Epidermal melanocyte (primary cell): ENCODE measurements at regions not wholly inside any gene's neighbourhood (a gene's known extent, or its start where the extent isn't known, plus 50 kb on each side); places are given as distances from the start of the nearest gene placed in this dataset.
A peak's percentile ranks its signal among the peaks of the same experiment; 100 is the strongest.

Experiments
- DNase-seq: peaks from one replicate; pipeline ENCODE4 v3.0.0; 2011; ENCODE audit warnings: low spot score; ENCODE audit not compliant: insufficient read length

DNA sequence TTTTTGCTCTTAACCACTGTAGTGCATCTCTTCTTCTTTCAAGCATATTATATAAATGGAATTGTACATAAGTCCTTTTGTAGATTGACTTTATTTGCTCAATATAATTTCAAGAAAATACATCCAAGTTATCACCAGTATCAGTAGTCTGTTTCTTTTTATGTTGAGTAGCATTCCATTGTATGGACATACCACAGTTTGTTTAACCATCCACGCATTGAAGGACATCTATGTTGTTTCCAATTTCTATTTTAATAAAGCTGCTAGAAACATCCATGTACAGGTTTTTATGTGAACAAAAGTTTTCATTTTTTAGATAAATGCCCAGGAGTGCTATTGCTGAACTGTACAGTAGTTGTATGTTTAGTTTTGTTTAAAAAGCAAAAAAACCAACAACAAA, 387.5 kb upstream of the SOX11 start:
- DNase-seq = no peak

DNA sequence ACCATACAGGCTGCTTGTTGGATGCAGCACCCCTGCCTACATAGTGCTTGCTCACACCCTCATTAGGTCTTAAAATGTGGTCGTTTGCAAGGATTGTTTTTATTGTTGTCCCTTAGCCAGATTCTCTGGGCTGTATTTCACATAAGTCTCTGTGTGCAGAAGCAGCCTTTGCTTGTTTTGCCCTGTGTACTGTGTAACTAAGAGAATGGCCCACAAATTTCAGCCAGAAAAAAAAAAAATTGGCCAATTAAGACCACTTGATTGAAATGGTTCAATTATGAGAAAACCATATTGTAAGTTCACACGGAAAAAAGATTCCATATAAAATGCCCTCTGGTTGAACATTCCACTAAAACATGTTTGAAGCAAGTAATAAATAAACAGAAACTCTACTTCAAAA, 377.1 kb upstream of the SOX11 start:
- DNase-seq = no peak

- DNase-seq = no peak
Measured at GRCh38 chr2:5315512-5315911, 376.7 kb upstream of the SOX11 start.

- no peak for DNase-seq
Measured at GRCh38 chr2:5316001-5316490, 376.1 kb upstream of the SOX11 start.

DNA sequence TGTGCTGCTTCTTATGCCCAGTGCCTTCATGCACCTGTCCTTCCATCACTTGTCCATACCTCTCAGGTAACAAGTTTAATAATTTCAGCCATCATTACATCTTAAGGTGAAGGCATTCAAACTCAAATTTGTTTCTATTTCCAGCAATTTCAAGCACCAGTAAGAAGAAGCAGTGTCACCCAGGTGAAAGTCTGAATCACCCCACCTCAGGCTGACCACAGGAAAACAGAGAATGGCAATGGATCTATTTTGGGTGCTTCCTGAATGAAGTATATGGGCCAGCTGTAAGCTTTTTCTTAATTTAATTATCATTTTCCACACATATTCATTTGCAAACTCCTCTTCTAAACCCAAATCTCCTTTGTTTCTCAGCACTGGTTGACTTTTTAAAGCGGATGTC, 372.7 kb upstream of the SOX11 start:
- no peak for DNase-seq

DNA sequence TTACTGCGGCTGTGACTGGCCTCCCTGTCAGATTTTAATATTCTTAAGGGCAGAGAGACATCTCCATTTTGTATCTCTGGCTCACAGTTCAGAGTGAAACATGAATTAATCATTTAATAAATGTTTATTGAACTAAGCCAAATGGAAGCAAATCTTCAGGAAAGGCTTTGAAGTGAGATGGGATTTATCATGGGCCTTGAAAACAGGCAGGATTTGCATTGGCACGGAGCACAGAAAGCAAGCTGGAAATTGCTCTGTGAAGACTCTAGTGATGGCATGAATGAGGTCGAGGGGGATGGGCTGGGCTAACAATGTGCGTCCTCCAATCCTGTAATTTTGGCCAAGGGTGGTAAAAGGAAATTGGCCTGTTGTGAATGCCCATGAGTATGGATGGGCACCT, 369.8 kb upstream of the SOX11 start:
- no peak for DNase-seq

- no peak for DNase-seq
Measured at GRCh38 chr2:5325523-5325922, 366.7 kb upstream of the SOX11 start.

GRCh38 chr2:5328826-5329225, 363.4 kb upstream of the SOX11 start:
- DNase-seq = no peak

GRCh38 chr2:5329763-5330162, 362.4 kb upstream of the SOX11 start:
- no peak for DNase-seq

- DNase-seq = no peak
Measured at GRCh38 chr2:5330961-5331360, 361.2 kb upstream of the SOX11 start.

GRCh38 chr2:5332925-5333324, 359.3 kb upstream of the SOX11 start:
- DNase-seq = no peak

GRCh38 chr2:5339473-5339872, 352.7 kb upstream of the SOX11 start:
- DNase-seq = no peak

GRCh38 chr2:5343785-5344335, 348.3 kb upstream of the SOX11 start:
- no peak for DNase-seq

- no peak for DNase-seq
Measured at GRCh38 chr2:5352286-5352685, 339.9 kb upstream of the SOX11 start.

DNA sequence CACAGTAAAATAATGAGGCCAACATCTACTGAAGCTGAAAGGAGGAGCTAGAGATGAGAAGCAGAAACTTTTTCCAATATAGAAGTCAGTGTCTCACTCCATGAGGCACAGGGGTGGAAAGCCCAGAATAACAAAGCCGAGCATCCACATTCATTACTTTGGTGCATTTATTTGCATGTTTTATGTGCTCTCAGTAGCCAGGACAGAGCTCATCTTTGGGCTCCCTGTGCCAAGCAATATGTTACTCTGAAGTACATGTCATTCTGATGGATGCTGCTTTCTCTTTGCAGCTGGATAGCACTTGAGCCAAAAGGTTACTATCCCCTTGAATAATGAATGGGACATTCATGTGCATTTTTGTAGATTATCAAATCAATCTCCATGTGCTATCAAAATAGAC, 338.6 kb upstream of the SOX11 start:
- DNase-seq = no peak

GRCh38 chr2:5359397-5359796, 332.8 kb upstream of the SOX11 start:
- DNase-seq = no peak

DNA sequence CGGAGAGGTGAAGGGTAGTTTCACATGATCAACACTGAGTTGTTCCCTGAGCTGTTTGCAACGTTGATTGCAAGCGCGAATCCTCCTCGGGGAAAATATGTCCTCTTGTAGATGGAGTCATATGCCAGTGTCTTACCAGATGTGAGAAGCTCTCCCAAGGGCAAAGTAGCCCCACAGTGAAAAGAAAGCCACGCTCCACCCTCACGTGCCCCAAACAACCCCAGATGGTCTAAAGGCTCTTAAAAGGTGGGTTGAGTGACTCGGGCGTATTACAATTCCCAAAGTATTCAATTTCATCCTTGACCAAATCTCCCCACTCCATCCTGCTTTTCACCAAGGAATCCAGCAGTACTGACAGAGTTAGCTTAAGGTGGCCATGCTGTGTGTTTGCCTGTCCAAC, 332.1 kb upstream of the SOX11 start:
- DNase-seq = no peak

DNA sequence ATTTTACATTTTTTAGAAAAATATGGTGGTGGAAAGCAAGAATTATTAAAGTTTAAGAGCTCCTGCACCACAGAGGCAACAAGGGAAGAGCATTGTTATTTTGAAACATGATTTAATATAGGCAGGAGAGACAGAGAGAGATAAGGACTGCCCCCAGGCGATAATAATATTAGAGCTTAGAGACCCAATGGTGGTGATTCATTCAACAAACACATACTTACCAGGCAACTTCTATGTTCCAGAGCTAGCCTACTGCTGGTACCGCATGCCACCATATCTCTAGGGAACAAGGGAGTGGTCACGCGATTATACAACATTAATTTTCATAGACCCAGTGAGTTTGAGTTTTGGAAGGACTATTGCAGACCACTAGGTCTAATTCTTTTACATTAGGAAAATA, 327.8 kb upstream of the SOX11 start:
- no peak for DNase-seq

- peak; percentile 59 for DNase-seq
Measured at GRCh38 chr2:5365871-5366461, 326.2 kb upstream of the SOX11 start.

GRCh38 chr2:5367321-5367720, 324.9 kb upstream of the SOX11 start:
- no peak for DNase-seq

DNA sequence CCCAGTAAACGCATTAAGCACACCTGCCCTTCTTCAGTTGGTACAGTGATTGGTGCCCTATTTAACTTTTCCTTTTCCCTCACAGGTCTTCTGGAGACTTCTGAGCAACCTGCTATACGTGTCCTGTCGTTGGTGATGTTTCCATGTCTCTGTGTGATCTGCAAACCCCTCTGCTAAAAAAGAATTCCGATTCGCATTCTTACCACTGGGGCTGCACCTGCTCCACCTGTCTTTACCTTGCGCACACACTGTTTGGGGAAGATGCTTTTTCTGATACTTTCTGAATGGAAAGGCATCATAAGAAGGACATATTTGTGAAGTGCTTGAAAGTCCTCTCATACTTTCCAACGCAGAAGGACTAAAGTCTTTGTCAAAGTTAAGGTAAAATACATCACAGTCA, 323.9 kb upstream of the SOX11 start:
- no peak for DNase-seq

GRCh38 chr2:5369510-5369909, 322.7 kb upstream of the SOX11 start:
- DNase-seq = no peak

DNA sequence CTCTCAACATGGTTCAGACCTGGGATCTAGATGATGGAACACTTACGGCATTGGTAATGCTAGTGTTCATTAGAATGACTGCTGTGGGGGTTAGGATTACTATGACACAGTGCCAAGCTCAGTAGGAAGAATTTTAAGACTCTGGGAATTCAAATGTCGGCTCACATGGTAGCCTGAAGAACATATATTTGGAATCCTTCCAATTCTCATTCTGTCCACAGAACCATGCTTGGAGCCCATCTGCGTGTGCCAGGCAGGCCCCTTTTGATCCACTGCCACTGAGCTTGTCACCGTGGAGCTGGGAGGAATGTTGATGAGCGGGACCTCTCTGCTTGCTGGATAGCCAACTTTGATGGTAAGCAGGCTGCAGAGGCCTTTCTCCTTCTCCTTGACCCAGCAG, 322.0 kb upstream of the SOX11 start:
- DNase-seq = no peak

DNA sequence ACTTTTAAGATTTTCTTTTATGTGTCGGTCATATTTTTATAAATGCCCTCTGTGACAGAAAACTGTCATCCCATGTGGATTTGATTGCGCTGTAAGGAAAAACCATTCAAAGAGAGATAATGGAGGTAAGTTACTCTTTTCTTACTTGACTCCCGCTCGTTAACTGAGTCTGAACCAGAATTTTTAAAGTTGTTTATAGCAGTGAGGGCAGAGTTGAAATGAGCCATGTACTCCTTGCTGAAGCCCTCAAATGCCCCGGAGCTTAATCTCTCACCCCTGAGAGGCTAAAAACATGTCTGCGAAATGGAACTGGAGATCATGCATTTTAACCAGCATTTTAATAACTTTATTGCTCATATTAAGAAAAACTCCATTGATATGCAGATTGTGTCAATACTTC, 320.0 kb upstream of the SOX11 start:
- DNase-seq = no peak
